Skeletal muscle satellite cell (primary cell): ENCODE measurements at regions not wholly inside any gene's neighbourhood (a gene's known extent, or its start where the extent isn't known, plus 50 kb on each side); places are given as distances from the start of the nearest gene placed in this dataset.

ENCODE experiments used
- H3K27me3 ChIP-seq: 2 replicates; pipeline ENCODE4 v1.7.0; 2013; ENCODE audit warnings: low read length; ENCODE audit not compliant: control insufficient read depth, insufficient read depth
- H3K36me3 ChIP-seq: 2 replicates; pipeline ENCODE4 v1.7.0; 2013; ENCODE audit warnings: mild to moderate bottlenecking, control low read depth, low read length; ENCODE audit not compliant: insufficient read depth
- H3K4me1 ChIP-seq: 2 replicates; pipeline ENCODE4 v1.7.0; 2013; ENCODE audit warnings: low read length; ENCODE audit not compliant: control insufficient read depth, insufficient read depth
- H3K4me2 ChIP-seq: 2 replicates; pipeline ENCODE4 v1.7.0; 2013; ENCODE audit warnings: mild to moderate bottlenecking, low read length
- H3K4me3 ChIP-seq: 2 replicates; pipeline ENCODE4 v1.7.0; 2013; ENCODE audit warnings: low read length
- H3K9ac ChIP-seq: 2 replicates; pipeline ENCODE4 v1.7.0; 2013; ENCODE audit warnings: mild to moderate bottlenecking, low read depth, low read length, moderate library complexity
- H3K9me3 ChIP-seq: replicated peaks from 2 replicates; pipeline ENCODE4 v1.7.0; 2013; ENCODE audit warnings: mild to moderate bottlenecking, control low read depth, low read length

DNA sequence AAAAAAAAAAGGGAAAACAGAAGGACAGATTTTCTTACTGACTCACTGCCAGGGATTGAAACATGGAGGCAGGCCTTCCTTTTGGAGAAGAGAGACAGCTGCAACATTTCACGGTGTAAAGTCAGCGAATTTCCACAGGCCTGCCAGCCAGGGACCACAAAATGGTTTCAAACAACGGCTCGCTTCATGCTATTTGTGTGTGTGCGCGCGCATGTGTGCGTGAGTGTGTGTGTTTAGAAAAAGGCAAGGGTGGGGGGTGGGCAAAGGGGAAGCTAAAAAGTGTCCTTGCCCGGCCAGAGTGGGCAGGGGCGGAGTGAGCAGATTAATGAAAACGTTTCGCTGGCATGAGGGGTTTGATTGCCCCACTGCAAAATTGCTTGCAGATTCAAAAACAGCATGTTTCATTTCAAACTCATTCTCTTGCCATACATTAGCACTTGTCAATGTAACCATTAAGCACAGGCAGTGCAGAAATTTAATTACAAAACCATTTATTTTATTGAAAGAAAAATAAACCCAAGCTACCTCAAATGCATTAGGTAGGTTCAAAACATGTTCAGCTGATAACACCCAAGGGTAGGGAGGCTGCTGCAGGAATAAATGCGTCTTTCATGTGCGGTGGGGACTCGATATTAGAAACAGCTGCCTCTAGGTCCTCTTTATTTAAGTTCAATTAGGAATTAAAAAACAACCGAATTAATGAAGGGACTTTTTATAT, 182.1 kb upstream of the SIX2 start:
- H3K9me3 ChIP-seq: no peaks in the 10 kb centered on the region
- H3K27me3 ChIP-seq: no peaks in the 10 kb centered on the region
- H3K4me1 ChIP-seq: peaks cover 45% of the 10 kb centered on the region
- H3K4me3 ChIP-seq: peak overlapping the region; percentile 62
- peak overlapping the region; percentile 79 for H3K4me2 ChIP-seq
- peak overlapping the region; percentile 89 for H3K9ac ChIP-seq
- no peaks in the 10 kb centered on the region for H3K36me3 ChIP-seq

DNA sequence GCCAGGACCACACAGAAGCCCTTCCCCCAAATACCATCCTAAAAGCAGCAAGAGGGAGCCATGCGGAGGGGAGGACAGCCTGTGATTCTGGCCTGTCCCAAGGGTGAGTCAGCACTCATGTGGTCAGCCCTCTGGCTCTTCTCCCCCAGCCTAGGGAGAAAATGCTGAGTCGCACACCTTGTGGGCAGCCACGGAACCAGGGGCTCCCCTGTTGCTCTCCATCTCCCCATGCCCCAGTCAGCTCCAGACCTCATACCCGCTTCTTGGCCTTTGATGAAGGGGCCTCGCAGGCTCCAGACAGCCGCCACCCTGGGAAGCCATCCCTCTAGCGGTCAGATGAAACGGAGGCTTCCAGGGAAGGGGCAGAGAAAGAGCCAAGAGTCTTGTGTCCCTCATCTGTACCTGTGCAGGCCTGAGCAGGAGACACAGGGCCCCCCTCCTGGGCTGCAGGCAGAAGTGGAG, 181.3 kb upstream of the SIX2 start:
- H3K27me3 ChIP-seq: no peaks in the 10 kb centered on the region
- no peaks in the 10 kb centered on the region for H3K36me3 ChIP-seq
- H3K4me1 ChIP-seq: peaks cover 45% of the 10 kb centered on the region
- peak overlapping the region; percentile 79 for H3K4me2 ChIP-seq
- peak overlapping the region; percentile 62 for H3K4me3 ChIP-seq
- peak overlapping the region; percentile 89 for H3K9ac ChIP-seq
- H3K9me3 ChIP-seq: no peaks in the 10 kb centered on the region

DNA sequence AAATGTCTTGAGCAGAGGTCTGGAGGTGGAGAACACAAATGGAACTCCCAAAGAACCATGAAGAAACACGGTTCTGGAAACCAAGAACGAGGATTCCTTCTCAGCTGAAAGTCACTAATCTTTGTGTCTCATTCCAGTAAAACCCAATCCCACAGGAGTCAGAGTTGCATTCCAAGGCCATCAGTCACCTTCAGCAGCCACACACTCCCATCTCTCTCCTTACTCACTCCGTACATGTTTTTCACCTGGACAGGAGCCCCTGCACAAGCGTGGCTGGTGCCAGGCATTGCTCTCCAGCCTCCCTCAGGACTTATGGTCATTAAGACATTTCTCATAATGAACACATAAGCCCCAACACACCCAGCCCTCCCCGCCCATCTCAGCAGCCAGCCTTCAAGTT, 175.4 kb upstream of the SIX2 start:
- H3K36me3 ChIP-seq: no peaks in the 10 kb centered on the region
- H3K4me2 ChIP-seq: peak overlapping the region; percentile 48
- no peaks in the 10 kb centered on the region for H3K27me3 ChIP-seq
- peaks cover 49% of the 10 kb centered on the region for H3K4me1 ChIP-seq
- peak overlapping the region; percentile 42 for H3K9ac ChIP-seq
- H3K9me3 ChIP-seq: no peaks in the 10 kb centered on the region
- H3K4me3 ChIP-seq: no peak overlapping the region

DNA sequence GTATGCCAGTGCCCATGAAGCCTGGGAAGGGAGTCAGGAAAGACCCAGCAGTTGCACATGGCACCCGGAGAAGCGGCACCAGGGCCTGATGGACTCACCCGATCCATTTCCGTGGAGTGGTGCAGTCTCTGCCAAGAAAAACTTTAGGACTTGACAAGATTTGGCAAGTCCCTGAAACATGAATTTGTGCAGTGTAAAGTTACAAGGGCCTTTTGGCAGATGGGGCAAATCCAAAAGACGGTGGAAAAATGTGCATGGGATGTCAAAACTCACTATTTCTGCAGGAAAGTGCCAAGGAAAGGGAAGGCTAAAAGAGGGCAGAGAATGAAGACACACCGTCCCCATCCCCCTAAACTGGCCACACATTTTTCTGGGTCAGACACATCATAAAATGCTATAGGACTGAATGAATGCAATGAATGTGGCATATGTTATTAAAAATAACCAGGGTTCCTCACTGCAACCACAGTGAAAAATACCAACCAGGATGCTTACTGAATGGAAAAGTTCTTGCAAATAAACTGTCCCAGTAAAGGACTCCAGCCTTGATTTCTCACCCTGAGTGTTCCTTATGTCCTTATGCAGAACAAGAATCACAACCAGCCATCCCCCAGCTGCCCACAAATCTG, 173.5 kb upstream of the SIX2 start:
- Histone ChIP-seq H3K27me3 (no peaks in the 10 kb centered on the region), H3K4me1 (peaks cover 62% of the 10 kb centered on the region), H3K9ac (peak overlapping the region; percentile 8), H3K4me3 (no peak overlapping the region), H3K9me3 (no peaks in the 10 kb centered on the region), H3K36me3 (no peaks in the 10 kb centered on the region), H3K4me2 (peak overlapping the region; percentile 18)

DNA sequence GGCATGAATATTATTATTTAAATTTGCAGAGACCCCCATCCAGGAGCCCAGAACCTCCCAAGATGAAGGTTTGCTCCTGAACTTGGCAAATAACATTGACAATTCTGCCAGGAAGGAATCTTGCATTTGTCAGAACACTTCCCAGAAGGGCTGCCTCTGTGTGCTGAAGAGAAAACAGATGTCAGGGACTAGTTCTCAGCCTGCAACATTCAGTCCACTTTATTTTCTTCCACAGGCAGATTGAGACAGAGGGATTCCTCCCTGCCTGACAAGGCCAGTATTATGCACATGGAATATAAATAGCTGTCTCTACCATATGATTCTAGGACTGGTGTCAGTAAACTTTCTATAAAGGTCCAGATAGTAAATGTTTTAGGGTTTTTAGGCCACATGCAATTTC, 171.5 kb upstream of the SIX2 start:
- Histone ChIP-seq H3K9ac (peak overlapping the region; percentile 66), H3K36me3 (peaks cover 3% of the 10 kb centered on the region), H3K4me1 (peaks cover 79% of the 10 kb centered on the region), H3K4me3 (no peak overlapping the region), H3K4me2 (no peak overlapping the region), H3K9me3 (no peaks in the 10 kb centered on the region), H3K27me3 (no peaks in the 10 kb centered on the region)

DNA sequence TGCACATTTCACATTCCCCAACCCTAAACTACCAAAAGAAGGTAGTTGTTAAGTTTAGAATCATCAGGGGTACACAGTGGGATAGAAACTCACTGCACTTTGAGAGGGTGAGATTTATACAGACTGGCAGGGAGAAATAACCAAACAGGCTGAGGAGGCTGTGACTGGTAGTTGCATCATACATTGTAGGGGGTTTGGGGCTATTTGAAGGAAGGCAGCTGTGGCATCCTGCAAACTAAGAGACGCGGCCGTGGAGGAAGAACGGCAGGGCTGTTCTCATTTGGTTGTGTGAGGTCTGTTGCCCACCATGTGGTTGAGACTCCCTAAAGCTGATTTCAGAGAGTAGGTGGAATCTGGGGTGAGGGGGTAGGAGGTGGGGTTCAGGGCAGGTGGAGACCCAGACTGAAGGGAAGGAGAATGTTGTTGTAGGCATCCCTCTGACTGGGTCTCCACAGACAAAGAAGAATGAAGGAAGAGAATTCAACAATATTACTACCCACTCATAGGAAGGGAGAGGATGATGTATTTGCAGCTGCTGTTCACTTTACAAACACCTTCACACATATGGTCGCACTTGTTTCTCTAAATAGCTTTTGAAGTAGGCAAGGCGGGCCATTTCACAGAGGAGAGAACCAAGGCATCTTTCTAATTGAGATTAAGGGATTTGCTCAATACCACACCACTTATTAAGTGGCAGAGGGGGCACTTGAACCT, 170.9 kb upstream of the SIX2 start:
- H3K36me3 ChIP-seq: peaks cover 4% of the 10 kb centered on the region
- no peaks in the 10 kb centered on the region for H3K27me3 ChIP-seq
- no peak overlapping the region for H3K4me3 ChIP-seq
- peaks cover 78% of the 10 kb centered on the region for H3K4me1 ChIP-seq
- H3K9ac ChIP-seq: peak overlapping the region; percentile 66
- peak overlapping the region; percentile 37 for H3K4me2 ChIP-seq
- no peaks in the 10 kb centered on the region for H3K9me3 ChIP-seq

DNA sequence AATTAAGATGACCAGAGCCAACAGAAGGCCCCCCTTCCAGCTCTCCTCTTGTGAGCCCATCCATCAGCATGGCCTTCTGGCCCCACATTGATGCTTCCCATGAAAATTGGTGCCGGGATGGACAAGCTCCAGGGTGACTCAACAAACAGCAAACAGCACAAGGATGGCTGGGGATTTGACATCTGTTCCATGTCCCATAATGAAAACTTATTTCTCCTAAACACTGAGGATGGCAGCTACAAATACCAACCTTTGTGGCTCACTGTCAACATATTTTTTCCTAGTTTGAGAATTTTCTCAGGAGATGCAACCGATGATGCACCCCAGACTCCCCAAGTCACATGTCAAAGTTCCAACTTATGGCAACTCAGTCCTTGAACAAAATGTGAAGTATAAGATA, 169.6 kb upstream of the SIX2 start:
- Histone ChIP-seq H3K36me3 (peaks cover 6% of the 10 kb centered on the region), H3K9me3 (no peaks in the 10 kb centered on the region), H3K4me3 (no peak overlapping the region), H3K4me2 (peak overlapping the region; percentile 10), H3K4me1 (peaks cover 78% of the 10 kb centered on the region), H3K27me3 (no peaks in the 10 kb centered on the region), H3K9ac (peak overlapping the region; percentile 78)

DNA sequence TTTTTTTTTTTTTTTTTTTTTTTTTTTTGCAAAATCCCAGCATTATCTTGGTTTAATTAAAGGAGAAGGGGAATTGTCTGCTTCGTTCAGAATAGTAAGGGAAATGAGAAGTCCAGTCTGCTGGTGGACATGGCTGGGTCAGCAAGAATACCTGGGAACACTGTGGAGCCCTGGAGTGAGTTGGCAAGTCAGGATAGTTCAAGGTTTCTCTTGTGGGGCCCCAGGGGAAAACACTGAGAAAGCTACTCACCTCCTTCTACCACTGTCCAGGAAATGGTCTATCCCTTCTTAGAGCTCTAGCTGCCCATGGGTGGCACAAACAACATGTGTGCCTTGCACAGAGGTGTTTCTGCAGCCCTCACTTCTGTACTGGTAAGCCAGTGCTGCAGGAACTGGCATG, 169.1 kb upstream of the SIX2 start:
- Histone ChIP-seq H3K9me3 (no peaks in the 10 kb centered on the region), H3K4me3 (no peak overlapping the region), H3K9ac (peak overlapping the region; percentile 78), H3K4me2 (peak overlapping the region; percentile 10), H3K36me3 (peaks cover 6% of the 10 kb centered on the region), H3K4me1 (peaks cover 76% of the 10 kb centered on the region), H3K27me3 (no peaks in the 10 kb centered on the region)

DNA sequence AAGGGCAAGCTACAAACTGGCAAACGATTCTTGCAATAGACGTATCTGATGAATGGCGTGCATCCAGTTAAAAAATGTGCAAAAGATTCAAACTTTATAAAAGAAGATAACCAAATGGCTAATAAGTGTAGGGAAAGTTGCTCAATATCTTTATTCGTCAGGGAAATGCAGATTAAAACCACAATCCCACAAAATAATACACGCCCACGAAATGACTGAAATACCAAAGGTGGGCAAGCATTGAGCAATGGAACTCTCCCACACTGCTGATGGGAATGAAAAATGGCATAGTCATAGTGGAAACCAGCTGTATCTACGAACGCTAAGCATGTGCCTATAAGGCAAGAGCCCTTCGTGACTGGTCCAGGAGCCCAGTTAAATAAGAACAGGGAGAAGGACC, 168.6 kb upstream of the SIX2 start:
- H3K36me3 ChIP-seq: peaks cover 6% of the 10 kb centered on the region
- H3K4me2 ChIP-seq: peak overlapping the region; percentile 7
- peaks cover 76% of the 10 kb centered on the region for H3K4me1 ChIP-seq
- peak overlapping the region; percentile 78 for H3K9ac ChIP-seq
- H3K9me3 ChIP-seq: no peaks in the 10 kb centered on the region
- H3K27me3 ChIP-seq: no peaks in the 10 kb centered on the region
- H3K4me3 ChIP-seq: no peak overlapping the region

DNA sequence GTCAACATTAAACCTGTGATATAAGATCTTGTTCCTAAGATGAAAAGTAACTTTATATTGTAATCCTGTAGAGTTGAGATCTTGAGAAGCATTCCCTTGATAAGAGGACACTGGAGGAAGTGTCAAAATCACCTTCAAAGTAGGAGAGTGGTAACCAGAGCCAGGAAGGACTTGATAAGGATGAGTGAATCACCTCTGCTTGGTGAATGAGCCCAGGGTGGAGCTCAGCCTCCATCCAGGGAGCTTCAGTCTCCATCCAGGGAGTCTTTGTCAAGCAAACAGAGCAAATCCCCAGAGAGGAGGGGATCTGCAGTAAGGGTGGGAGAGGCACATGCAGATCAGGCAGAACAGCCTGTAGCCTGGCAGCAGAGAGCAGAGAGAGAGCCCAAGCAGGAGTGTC, 167.1 kb upstream of the SIX2 start:
- no peaks in the 10 kb centered on the region for H3K9me3 ChIP-seq
- no peaks in the 10 kb centered on the region for H3K27me3 ChIP-seq
- peaks cover 6% of the 10 kb centered on the region for H3K36me3 ChIP-seq
- no peak overlapping the region for H3K9ac ChIP-seq
- no peak overlapping the region for H3K4me2 ChIP-seq
- H3K4me1 ChIP-seq: peaks cover 83% of the 10 kb centered on the region
- no peak overlapping the region for H3K4me3 ChIP-seq

DNA sequence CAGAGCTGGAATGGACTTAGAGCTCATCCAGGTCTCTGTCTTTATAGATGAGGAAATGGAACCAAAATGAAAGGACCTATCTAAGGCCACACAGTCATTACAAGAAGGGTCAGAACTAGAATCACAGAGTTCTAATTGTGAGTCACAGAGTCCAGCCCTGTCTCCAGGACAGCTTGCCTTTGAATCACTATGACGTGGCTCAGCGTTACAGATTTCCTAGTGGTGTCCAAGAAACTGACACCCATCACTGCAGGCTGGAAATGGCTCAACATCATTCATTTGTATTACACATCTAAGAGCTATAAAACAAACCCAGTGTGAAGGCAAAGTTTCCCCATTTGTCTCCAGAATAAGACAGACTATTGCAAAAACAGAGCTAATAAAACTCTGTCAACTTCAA, 164.3 kb upstream of the SIX2 start:
- Histone ChIP-seq H3K27me3 (no peaks in the 10 kb centered on the region), H3K9ac (peak overlapping the region; percentile 98), H3K4me2 (peak overlapping the region; percentile 91), H3K4me1 (peaks cover 74% of the 10 kb centered on the region), H3K9me3 (no peaks in the 10 kb centered on the region), H3K36me3 (peaks cover 6% of the 10 kb centered on the region), H3K4me3 (no peak overlapping the region)
